Retinal pigment epithelial cell (primary cell): ENCODE measurements at regions not wholly inside any gene's neighbourhood (a gene's known extent, or its start where the extent isn't known, plus 50 kb on each side); places are given as distances from the start of the nearest gene placed in this dataset.
"Not testable (repeated sequence)": the region's sequence is repeated elsewhere in the genome, so short reads cannot be mapped to it uniquely, and the experiment has no call there.

Experiments used
- DNase-seq: peaks from one replicate; pipeline ENCODE4 v3.0.0-alpha.2; 2010; ENCODE audit warnings: low read depth
- H3K4me3 ChIP-seq: 2 replicates; pipeline ENCODE4 v1.5.1; 2011; ENCODE audit warnings: mild to moderate bottlenecking, low read length, control low read depth, moderate library complexity
- CTCF ChIP-seq: conservative IDR thresholded peaks from 2 replicates; pipeline ENCODE4 v1.5.1; 2011; ENCODE audit warnings: low read depth, low read length, control low read depth, inconsistent platforms

GRCh38 chr12:5173511-5174011 is 129.9 kb downstream of the KCNA5 start:
- no peak overlapping the region for H3K4me3 ChIP-seq
- TF ChIP-seq CTCF = no peak
- no peak for DNase-seq

GRCh38 chr12:5175415-5175814 is 131.7 kb downstream of the KCNA5 start:
- not testable (repeated sequence) for H3K4me3 ChIP-seq, DNase-seq

GRCh38 chr12:5176036-5176435 is 132.4 kb downstream of the KCNA5 start:
- H3K4me3 ChIP-seq = no peak overlapping the region
- no peak for DNase-seq
- no peak for TF ChIP-seq CTCF

- no peak for TF ChIP-seq CTCF
- H3K4me3 ChIP-seq = no peak overlapping the region
- no peak for DNase-seq
Observed at GRCh38 chr12:5177096-5177495, 133.4 kb downstream of the KCNA5 start.

- H3K4me3 ChIP-seq = no peak overlapping the region
- no peak for TF ChIP-seq CTCF
- DNase-seq = no peak
Observed at GRCh38 chr12:5177731-5178130, 134.1 kb downstream of the KCNA5 start.

GRCh38 chr12:5178571-5178970 is 134.9 kb downstream of the KCNA5 start:
- DNase-seq = no peak
- no peak overlapping the region for H3K4me3 ChIP-seq
- TF ChIP-seq CTCF = no peak

- no peak overlapping the region for H3K4me3 ChIP-seq
- no peak for TF ChIP-seq CTCF
- no peak for DNase-seq
Observed at GRCh38 chr12:5180496-5180895, 136.8 kb downstream of the KCNA5 start.

GRCh38 chr12:5184186-5184585 is 140.5 kb downstream of the KCNA5 start:
- DNase-seq = no peak
- no peak for TF ChIP-seq CTCF
- H3K4me3 ChIP-seq = no peak overlapping the region
